C4-2B (cell line): ENCODE measurements at regions not wholly inside any gene's neighbourhood (a gene's known extent, or its start where the extent isn't known, plus 50 kb on each side); places are given as distances from the start of the nearest gene placed in this dataset.

Experiments
- CTCF ChIP-seq: fragments of 450-650 bp; conservative IDR thresholded peaks from 2 replicates; pipeline ENCODE4 v1.5.1; 2017; ENCODE audit warnings: mild to moderate bottlenecking
- ZFX ChIP-seq: fragments of 450-650 bp; IDR thresholded peaks from 2 replicates; pipeline ENCODE4 v1.6.1; 2017

GRCh38 chr3:117035745-117036144 lies 326.2 kb downstream of the TUSC7 start:
- TF ChIP-seq CTCF (no peak), ZFX (no peak)
